OCI-LY3 (cell line): ENCODE measurements at regions not wholly inside any gene's neighbourhood (a gene's known extent, or its start where the extent isn't known, plus 50 kb on each side); places are given as distances from the start of the nearest gene placed in this dataset.

Source experiments
- CTCF ChIP-seq: fragments of 200-600, 300-600 bp; sonication (generic); IDR thresholded peaks from 2 replicates; pipeline ENCODE4 v1.5.1; 2014; ENCODE audit warnings: antibody characterized with exemption, low read length, low read depth
- EZH2phosphoT487 ChIP-seq: fragments of 200-600 bp; shearing (Covaris generic); IDR thresholded peaks from 2 replicates; pipeline ENCODE4 v1.6.1; 2018; ENCODE audit warnings: antibody characterized with exemption, mixed run types, low read depth

GRCh38 chr12:59484575-59484974, 111.3 kb upstream of the SLC16A7 start:
- TF ChIP-seq CTCF (no peak), EZH2phosphoT487 (no peak)
